ENCODE measurements at regions not wholly inside any gene's neighbourhood (a gene's known extent, or its start where the extent isn't known, plus 50 kb on each side); places are given as distances from the start of the nearest gene placed in this dataset.

GRCh38 chrX:96102997-96103396 lies 581.6 kb upstream of the DIAPH2 start:
- TF ChIP-seq CTCF (IDR thresholded peaks at IDR 0.05): no peak
- no peak for TF ChIP-seq POLR2A (IDR thresholded peaks at IDR 0.05)
